ENCODE measurements at regions not wholly inside any gene's neighbourhood (a gene's known extent, or its start where the extent isn't known, plus 50 kb on each side); places are given as distances from the start of the nearest gene placed in this dataset.

GRCh38 chr13:109333893-109334651 is 452.3 kb downstream of the IRS2 start:
- Histone ChIP-seq H3K27ac (no peak overlapping the region), H3K4me3 (no peak overlapping the region)
- no peak for TF ChIP-seq CTCF (IDR thresholded peaks at IDR 0.05)
- DNase-seq (ENCODE audit: low spot score) = no peak

- H3K4me3 ChIP-seq = no peak overlapping the region
- no peak for TF ChIP-seq CTCF (IDR thresholded peaks at IDR 0.05)
- no peak for DNase-seq (ENCODE audit: low spot score)
- H3K27ac ChIP-seq = no peak overlapping the region
These were observed 453.6 kb downstream of the IRS2 start for GRCh38 chr13:109332506-109333499.

GRCh38 chr13:109331898-109332297 is 454.5 kb downstream of the IRS2 start:
- Histone ChIP-seq H3K27ac (no peak overlapping the region), H3K4me3 (no peak overlapping the region)
- TF ChIP-seq CTCF (IDR thresholded peaks at IDR 0.05) = no peak
- no peak for DNase-seq (ENCODE audit: low spot score)

- Histone ChIP-seq H3K27ac (no peak overlapping the region), H3K4me3 (no peak overlapping the region)
- TF ChIP-seq CTCF (IDR thresholded peaks at IDR 0.05) = no peak
- no peak for DNase-seq (ENCODE audit: low spot score)
These were observed 455.4 kb downstream of the IRS2 start for GRCh38 chr13:109331011-109331433.

- Histone ChIP-seq H3K4me3 (no peak overlapping the region), H3K27ac (no peak overlapping the region)
- TF ChIP-seq CTCF (IDR thresholded peaks at IDR 0.05) = no peak
- no peak for DNase-seq (ENCODE audit: low spot score)
These were observed 456.3 kb downstream of the IRS2 start for GRCh38 chr13:109330123-109330522.

GRCh38 chr13:109329175-109329574 is 457.2 kb downstream of the IRS2 start:
- TF ChIP-seq CTCF (IDR thresholded peaks at IDR 0.05) = no peak
- no peak for DNase-seq (ENCODE audit: low spot score)
- no peak overlapping the region for H3K27ac ChIP-seq
- no peak overlapping the region for H3K4me3 ChIP-seq
